ENCODE measurements at regions not wholly inside any gene's neighbourhood (a gene's known extent, or its start where the extent isn't known, plus 50 kb on each side); places are given as distances from the start of the nearest gene placed in this dataset.

DNA sequence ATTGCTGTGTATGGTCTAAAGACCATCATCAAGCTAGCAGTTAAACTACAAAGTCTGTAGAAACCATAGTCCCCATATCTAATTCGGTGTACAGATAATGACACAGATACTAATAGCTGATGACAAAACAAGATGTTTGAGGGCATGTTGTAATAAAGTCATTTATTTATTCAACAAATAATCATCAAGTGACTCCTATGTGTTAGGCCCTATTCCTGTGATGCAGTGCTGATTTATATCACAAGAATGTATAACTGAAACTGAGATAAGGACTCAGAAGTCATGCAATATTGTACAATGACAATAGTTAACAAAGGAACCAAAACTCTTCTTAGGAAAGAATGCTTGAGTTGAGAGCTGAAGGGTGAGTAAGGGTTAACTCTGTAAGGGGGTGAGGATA lies 315.0 kb upstream of the NR3C2 start:
- DNase-seq (no peak), ATAC-seq (ENCODE audit: low read depth) (no peak)
- Mint-ChIP-seq H3K27me3 (no peaks in the 10 kb centered on the region), H3K27ac (no peak overlapping the region), H3K4me3 (no peak overlapping the region), H3K9me3 (ENCODE audit: insufficient read depth) (peaks cover 14% of the 10 kb centered on the region), H3K4me1 (no peaks in the 10 kb centered on the region)
- Histone ChIP-seq H3K79me2 (ENCODE audit: control insufficient read depth, insufficient read depth, low read length) (no peaks in the 10 kb centered on the region), H3K9ac (ENCODE audit: low read length) (no peak overlapping the region), H3K4me1 (ENCODE audit: control insufficient read depth in 2 of 2, insufficient read depth in 2 of 2, low read length in 2 of 2) (no peaks in the 10 kb centered on the region), H3K4me2 (replicated peaks; ENCODE audit: low read depth, low read length, poor library complexity, severe bottlenecking) (no peak overlapping the region), H3K27me3 (replicated peaks in 1 of 4; ENCODE audit: control extremely low read depth in 1 of 4, control insufficient read depth in 3 of 4, insufficient read depth in 4 of 4, low read length in 3 of 4) (no peaks in the 10 kb centered on the region), H2AFZ (ENCODE audit: insufficient read depth, low read depth, low read length, poor library complexity, severe bottlenecking) (no peak overlapping the region), H3K9me3 (ENCODE audit: control extremely low read depth in 1 of 3, control insufficient read depth in 2 of 3, insufficient read depth in 1 of 3, low read length in 2 of 3) (no peaks in the 10 kb centered on the region), H3K27ac (ENCODE audit: low read length in 2 of 2) (no peak overlapping the region), H3K36me3 (replicated peaks in 1 of 2; ENCODE audit: control extremely low read depth in 1 of 2, control insufficient read depth in 1 of 2, extremely low read depth in 1 of 2, insufficient read depth in 2 of 2, low read length in 1 of 2) (no peaks in the 10 kb centered on the region), H3K4me3 (ENCODE audit: control extremely low read depth in 1 of 5, extremely low read depth in 1 of 5, insufficient read depth in 1 of 5, low read depth in 2 of 5, low read length in 4 of 5) (no peak overlapping the region), H4K20me1 (ENCODE audit: control insufficient read depth, insufficient read depth, low read length, poor library complexity, severe bottlenecking) (no peaks in the 10 kb centered on the region)
- ChIA-PET POLR2A (no interaction called here), CTCF (no interaction called here)
- TF ChIP-seq, protein P1, sequence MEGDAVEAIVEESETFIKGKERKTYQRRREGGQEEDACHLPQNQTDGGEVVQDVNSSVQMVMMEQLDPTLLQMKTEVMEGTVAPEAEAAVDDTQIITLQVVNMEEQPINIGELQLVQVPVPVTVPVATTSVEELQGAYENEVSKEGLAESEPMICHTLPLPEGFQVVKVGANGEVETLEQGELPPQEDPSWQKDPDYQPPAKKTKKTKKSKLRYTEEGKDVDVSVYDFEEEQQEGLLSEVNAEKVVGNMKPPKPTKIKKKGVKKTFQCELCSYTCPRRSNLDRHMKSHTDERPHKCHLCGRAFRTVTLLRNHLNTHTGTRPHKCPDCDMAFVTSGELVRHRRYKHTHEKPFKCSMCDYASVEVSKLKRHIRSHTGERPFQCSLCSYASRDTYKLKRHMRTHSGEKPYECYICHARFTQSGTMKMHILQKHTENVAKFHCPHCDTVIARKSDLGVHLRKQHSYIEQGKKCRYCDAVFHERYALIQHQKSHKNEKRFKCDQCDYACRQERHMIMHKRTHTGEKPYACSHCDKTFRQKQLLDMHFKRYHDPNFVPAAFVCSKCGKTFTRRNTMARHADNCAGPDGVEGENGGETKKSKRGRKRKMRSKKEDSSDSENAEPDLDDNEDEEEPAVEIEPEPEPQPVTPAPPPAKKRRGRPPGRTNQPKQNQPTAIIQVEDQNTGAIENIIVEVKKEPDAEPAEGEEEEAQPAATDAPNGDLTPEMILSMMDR (IDR thresholded peaks at IDR 0.05), result no peak
- TF ChIP-seq EZH2 (IDR thresholded peaks at IDR 0.05; ENCODE audit: borderline replicate concordance, insufficient read depth, low read depth, low read length, poor library complexity, severe bottlenecking), result no peak
- intact Hi-C loops (cut with micrococcal nuclease), result no loop called here
- no CpG with 5 or more reads among the region's 1 CpG for WGBS (ENCODE audit: insufficient coverage)

DNA sequence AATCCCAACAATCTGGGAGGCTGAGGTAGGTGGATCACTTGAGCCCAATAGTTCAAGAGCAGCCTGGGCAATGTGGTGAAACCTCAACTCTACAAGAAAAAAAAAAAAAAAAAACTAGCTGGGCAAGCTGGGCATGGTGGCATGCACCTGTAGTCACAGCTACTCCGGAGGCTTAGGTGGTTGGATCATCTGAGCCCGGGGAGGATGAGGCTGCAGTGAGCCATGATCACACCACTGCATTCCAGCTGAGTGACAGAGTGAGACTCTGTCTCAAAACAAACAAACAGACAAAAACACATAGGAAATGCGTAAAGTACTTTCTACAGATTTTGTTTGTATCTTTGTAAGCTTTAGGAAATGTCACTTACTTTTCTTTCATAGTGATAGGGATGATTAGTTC lies 307.2 kb upstream of the NR3C2 start:
- H3K79me2 ChIP-seq (ENCODE audit: control insufficient read depth, insufficient read depth, low read length), result no peaks in the 10 kb centered on the region
- H3K4me1 ChIP-seq (ENCODE audit: control insufficient read depth in 2 of 2, insufficient read depth in 2 of 2, low read length in 2 of 2), result no peaks in the 10 kb centered on the region
- H3K27ac ChIP-seq (ENCODE audit: low read length in 2 of 2), result no peak overlapping the region
- H2AFZ ChIP-seq (ENCODE audit: insufficient read depth, low read depth, low read length, poor library complexity, severe bottlenecking), result no peak overlapping the region
- POLR2A ChIA-PET, result no interaction called here
- peaks cover 0 to 3% (median 0%) of the 10 kb centered on the region in 3 donors for H3K9me3 ChIP-seq (ENCODE audit: control extremely low read depth in 1 of 3, control insufficient read depth in 2 of 3, insufficient read depth in 1 of 3, low read length in 2 of 3)
- Mint-ChIP-seq H3K4me1 (no peaks in the 10 kb centered on the region), H3K4me3 (no peak overlapping the region), H3K27me3 (no peaks in the 10 kb centered on the region), H3K27ac (no peak overlapping the region), H3K9me3 (ENCODE audit: insufficient read depth) (no peaks in the 10 kb centered on the region)
- no peaks in the 10 kb centered on the region for H3K36me3 ChIP-seq (replicated peaks in 1 of 2; ENCODE audit: control extremely low read depth in 1 of 2, control insufficient read depth in 1 of 2, extremely low read depth in 1 of 2, insufficient read depth in 2 of 2, low read length in 1 of 2)
- no peak overlapping the region for H3K4me3 ChIP-seq (ENCODE audit: control extremely low read depth in 1 of 5, extremely low read depth in 1 of 5, insufficient read depth in 1 of 5, low read depth in 2 of 5, low read length in 4 of 5)
- WGBS (ENCODE audit: insufficient coverage), result no CpG with 5 or more reads among the region's 3 CpGs
- no peaks in the 10 kb centered on the region for H4K20me1 ChIP-seq (ENCODE audit: control insufficient read depth, insufficient read depth, low read length, poor library complexity, severe bottlenecking)
- H3K4me2 ChIP-seq (replicated peaks; ENCODE audit: low read depth, low read length, poor library complexity, severe bottlenecking), result no peak overlapping the region
- H3K27me3 ChIP-seq (replicated peaks in 1 of 4; ENCODE audit: control extremely low read depth in 1 of 4, control insufficient read depth in 3 of 4, insufficient read depth in 4 of 4, low read length in 3 of 4), result no peaks in the 10 kb centered on the region
- no peak overlapping the region for H3K9ac ChIP-seq (ENCODE audit: low read length)
- TF ChIP-seq, protein P1 (IDR thresholded peaks at IDR 0.05), result no peak
- TF ChIP-seq EZH2 (IDR thresholded peaks at IDR 0.05; ENCODE audit: borderline replicate concordance, insufficient read depth, low read depth, low read length, poor library complexity, severe bottlenecking), result no peak
- no peak for ATAC-seq (ENCODE audit: low read depth)
- no peak for DNase-seq
- intact Hi-C loops (cut with micrococcal nuclease), result no loop called here
- CTCF ChIA-PET, result no interaction called here

All from B cell (primary cell).